Medulla oblongata (tissue), 1 donor: ENCODE measurements at regions not wholly inside any gene's neighbourhood (a gene's known extent, or its start where the extent isn't known, plus 50 kb on each side); places are given as distances from the start of the nearest gene placed in this dataset.
"Not testable (repeated sequence)": the region's sequence is repeated elsewhere in the genome, so short reads cannot be mapped to it uniquely, and the experiment has no call there.

Experiments used
- DNase-seq: peaks from one replicate; pipeline ENCODE4 v3.0.0-alpha.2; 2015; ENCODE audit errors: extremely low spot score

GRCh38 chr2:160583813-160584537 is 90.4 kb upstream of the RBMS1 start:
- no peak for DNase-seq

GRCh38 chr2:160584972-160585494 is 91.4 kb upstream of the RBMS1 start:
- DNase-seq: no peak

- no peak for DNase-seq
Observed at GRCh38 chr2:160590664-160591063, 97.1 kb upstream of the RBMS1 start.

GRCh38 chr2:160592401-160592800 is 98.8 kb upstream of the RBMS1 start:
- DNase-seq: no peak

GRCh38 chr2:160592993-160593392 is 99.4 kb upstream of the RBMS1 start:
- no peak for DNase-seq

- no peak for DNase-seq
Observed at GRCh38 chr2:160596441-160596840, 102.8 kb upstream of the RBMS1 start.

- not testable (repeated sequence) for DNase-seq
Observed at GRCh38 chr2:160600437-160600836, 106.8 kb upstream of the RBMS1 start.

GRCh38 chr2:160602073-160602472 is 108.5 kb upstream of the RBMS1 start:
- DNase-seq: no peak

- no peak for DNase-seq
Observed at GRCh38 chr2:160603771-160604510, 110.3 kb upstream of the RBMS1 start.

- no peak for DNase-seq
Observed at GRCh38 chr2:160606341-160606740, 112.7 kb upstream of the RBMS1 start.

- no peak for DNase-seq
Observed at GRCh38 chr2:160608599-160608998, 115.0 kb upstream of the RBMS1 start.

- no peak for DNase-seq
Observed at GRCh38 chr2:160609346-160609745, 115.7 kb upstream of the RBMS1 start.

GRCh38 chr2:160610041-160610440 is 116.4 kb upstream of the RBMS1 start:
- no peak for DNase-seq

GRCh38 chr2:160612266-160612856 is 118.8 kb upstream of the RBMS1 start:
- no peak for DNase-seq

- no peak for DNase-seq
Observed at GRCh38 chr2:160613466-160614153, 120.0 kb upstream of the RBMS1 start.

GRCh38 chr2:160614391-160614790 is 120.8 kb upstream of the RBMS1 start:
- DNase-seq: no peak

GRCh38 chr2:160615706-160616105 is 122.1 kb upstream of the RBMS1 start:
- no peak for DNase-seq

GRCh38 chr2:160616149-160616548 is 122.5 kb upstream of the RBMS1 start:
- DNase-seq: no peak

- DNase-seq: no peak
Observed at GRCh38 chr2:160621748-160622147, 128.1 kb upstream of the RBMS1 start.

- DNase-seq: not testable (repeated sequence)
Observed at GRCh38 chr2:160628020-160628637, 134.5 kb upstream of the RBMS1 start.

GRCh38 chr2:160628811-160629210 is 135.2 kb upstream of the RBMS1 start:
- no peak for DNase-seq
